ENCODE measurements at regions not wholly inside any gene's neighbourhood (a gene's known extent, or its start where the extent isn't known, plus 50 kb on each side); places are given as distances from the start of the nearest gene placed in this dataset.

- Histone ChIP-seq H3K4me2 (ENCODE audit: low read length) (no peak overlapping the region), H3K36me3 (ENCODE audit: control insufficient read depth in 1 of 2, insufficient read depth in 2 of 2, low read length in 2 of 2) (no peaks in the 10 kb centered on the region), H3K4me3 (replicated peaks in 1 of 2; ENCODE audit: low read depth in 1 of 2, low read length in 2 of 2) (no peak overlapping the region), H4K20me1 (ENCODE audit: insufficient read depth) (no peaks in the 10 kb centered on the region), H3K9me2 (ENCODE audit: insufficient read depth) (no peaks in the 10 kb centered on the region), H2AFZ (ENCODE audit: low read depth, low read length, poor library complexity, severe bottlenecking) (no peak overlapping the region), H3K27ac (ENCODE audit: low read depth, low read length) (no peak overlapping the region), H3K27me3 (ENCODE audit: insufficient read depth, low read length) (no peaks in the 10 kb centered on the region), H3K4me1 (ENCODE audit: control insufficient read depth in 1 of 2, insufficient read depth in 2 of 2, low read length in 2 of 2) (no peaks in the 10 kb centered on the region), H3K9me3 (ENCODE audit: control insufficient read depth in 1 of 2, insufficient read depth in 1 of 2, low read depth in 1 of 2, low read length in 2 of 2) (peaks cover 10 to 23% of the 10 kb centered on the region in 2 experiments; a peak in 3 of 4 replicates), H3K9ac (ENCODE audit: low read length) (no peak overlapping the region), H3K79me2 (ENCODE audit: insufficient read depth, low read length) (no peaks in the 10 kb centered on the region)
- BruUV-seq (replicated peaks): no TSS peak
- RAD21 ChIA-PET (ENCODE audit: low non-redundant PET in 1 of 2, low total read pairs in 2 of 2, uncharacterized antibody in 2 of 2, unreplicated experiment in 2 of 2): no interaction called here
- ATAC-seq: no peak
- DNase-seq (ENCODE audit: low read depth, low spot score): no peak
- intact Hi-C loops (cut with micrococcal nuclease): no loop called here
- CTCF ChIA-PET: no interaction called here
- POLR2A ChIA-PET: no interaction called here
- no peak for TF ChIP-seq TCF7L2 (IDR thresholded peaks at IDR 0.05; ENCODE audit: borderline replicate concordance, extremely low read depth, insufficient read depth, insufficient read length)
- no peak for TF ChIP-seq ZNF274 (IDR thresholded peaks at IDR 0.05; ENCODE audit: low read depth, low read length)
- TF ChIP-seq SRF (IDR thresholded peaks at IDR 0.05; ENCODE audit: low read depth): no peak
These were observed 111.9 kb upstream of the REG3A start for GRCh38 chr2:79271456-79271855.

DNA sequence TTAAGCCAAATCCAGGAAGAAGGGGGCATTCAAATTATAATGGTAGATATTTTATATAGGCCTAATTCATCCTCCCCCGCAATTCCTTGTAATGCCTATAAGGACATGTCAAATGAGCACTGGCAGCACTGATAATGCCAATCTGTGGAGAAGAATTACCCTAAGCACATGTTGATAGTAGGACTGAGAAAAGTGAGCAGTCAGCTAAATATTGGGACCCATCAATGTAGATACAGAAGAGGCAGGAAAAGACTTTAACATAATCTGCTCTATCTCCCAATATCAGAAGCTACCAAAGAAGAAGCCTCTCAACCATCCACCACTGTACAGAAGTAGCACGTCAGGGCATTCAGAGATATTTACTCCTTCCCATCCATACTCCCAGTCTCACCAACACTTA lies 101.3 kb upstream of the REG3A start:
- RAD21 ChIA-PET (ENCODE audit: low non-redundant PET in 1 of 2, low total read pairs in 2 of 2, uncharacterized antibody in 2 of 2, unreplicated experiment in 2 of 2): no interaction called here
- ATAC-seq (no peak), DNase-seq (ENCODE audit: low read depth, low spot score) (no peak)
- Histone ChIP-seq H3K27ac (ENCODE audit: low read depth, low read length) (no peak overlapping the region), H3K9me3 (ENCODE audit: control insufficient read depth in 1 of 2, insufficient read depth in 1 of 2, low read depth in 1 of 2, low read length in 2 of 2) (peaks cover 8 to 10% of the 10 kb centered on the region in 2 experiments; a peak in 2 of 4 replicates), H3K4me3 (replicated peaks in 1 of 2; ENCODE audit: low read depth in 1 of 2, low read length in 2 of 2) (no peak overlapping the region), H3K27me3 (ENCODE audit: insufficient read depth, low read length) (no peaks in the 10 kb centered on the region), H2AFZ (ENCODE audit: low read depth, low read length, poor library complexity, severe bottlenecking) (no peak overlapping the region), H3K9me2 (ENCODE audit: insufficient read depth) (no peaks in the 10 kb centered on the region), H3K36me3 (ENCODE audit: control insufficient read depth in 1 of 2, insufficient read depth in 2 of 2, low read length in 2 of 2) (no peaks in the 10 kb centered on the region), H3K4me1 (ENCODE audit: control insufficient read depth in 1 of 2, insufficient read depth in 2 of 2, low read length in 2 of 2) (no peaks in the 10 kb centered on the region), H3K9ac (ENCODE audit: low read length) (no peak overlapping the region), H3K4me2 (ENCODE audit: low read length) (no peak overlapping the region), H3K79me2 (ENCODE audit: insufficient read depth, low read length) (no peaks in the 10 kb centered on the region), H4K20me1 (ENCODE audit: insufficient read depth) (no peaks in the 10 kb centered on the region)
- POLR2A ChIA-PET: no interaction called here
- CTCF ChIA-PET: no interaction called here
- BruUV-seq (replicated peaks): no TSS peak
- intact Hi-C loops (cut with micrococcal nuclease): no loop called here
- TF ChIP-seq REST (IDR thresholded peaks at IDR 0.05; ENCODE audit: low read depth): no peak
- no peak for TF ChIP-seq EZH2phosphoT487 (IDR thresholded peaks at IDR 0.05; ENCODE audit: borderline replicate concordance)
- no peak for TF ChIP-seq ZBTB33 (IDR thresholded peaks at IDR 0.05; ENCODE audit: extremely low read depth, insufficient replicate concordance, low read length)
- no peak for TF ChIP-seq ZFX (IDR thresholded peaks at IDR 0.05)
- TF ChIP-seq ATF3 (IDR thresholded peaks at IDR 0.05): no peak
- no peak for TF ChIP-seq FOSL1 (IDR thresholded peaks at IDR 0.05; ENCODE audit: low read depth)
- TF ChIP-seq, protein P1, sequence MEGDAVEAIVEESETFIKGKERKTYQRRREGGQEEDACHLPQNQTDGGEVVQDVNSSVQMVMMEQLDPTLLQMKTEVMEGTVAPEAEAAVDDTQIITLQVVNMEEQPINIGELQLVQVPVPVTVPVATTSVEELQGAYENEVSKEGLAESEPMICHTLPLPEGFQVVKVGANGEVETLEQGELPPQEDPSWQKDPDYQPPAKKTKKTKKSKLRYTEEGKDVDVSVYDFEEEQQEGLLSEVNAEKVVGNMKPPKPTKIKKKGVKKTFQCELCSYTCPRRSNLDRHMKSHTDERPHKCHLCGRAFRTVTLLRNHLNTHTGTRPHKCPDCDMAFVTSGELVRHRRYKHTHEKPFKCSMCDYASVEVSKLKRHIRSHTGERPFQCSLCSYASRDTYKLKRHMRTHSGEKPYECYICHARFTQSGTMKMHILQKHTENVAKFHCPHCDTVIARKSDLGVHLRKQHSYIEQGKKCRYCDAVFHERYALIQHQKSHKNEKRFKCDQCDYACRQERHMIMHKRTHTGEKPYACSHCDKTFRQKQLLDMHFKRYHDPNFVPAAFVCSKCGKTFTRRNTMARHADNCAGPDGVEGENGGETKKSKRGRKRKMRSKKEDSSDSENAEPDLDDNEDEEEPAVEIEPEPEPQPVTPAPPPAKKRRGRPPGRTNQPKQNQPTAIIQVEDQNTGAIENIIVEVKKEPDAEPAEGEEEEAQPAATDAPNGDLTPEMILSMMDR (IDR thresholded peaks at IDR 0.05 in 2 of 3, conservative IDR thresholded peaks at IDR 0.05 in 1 of 3; ENCODE audit: borderline replicate concordance in 1 of 3, insufficient read depth in 1 of 3, low read depth in 2 of 3, low read length in 2 of 3): no peak
- TF ChIP-seq RAD21 (IDR thresholded peaks at IDR 0.05; ENCODE audit: low read depth): no peak
- TF ChIP-seq ELF1 (IDR thresholded peaks at IDR 0.05; ENCODE audit: borderline replicate concordance, low read depth): no peak
- no peak for TF ChIP-seq CEBPB (IDR thresholded peaks at IDR 0.05; ENCODE audit: low read depth)

Measured in HCT116 (cell line).